ENCODE measurements at regions not wholly inside any gene's neighbourhood (a gene's known extent, or its start where the extent isn't known, plus 50 kb on each side); places are given as distances from the start of the nearest gene placed in this dataset.

- TF ChIP-seq GATA2 (CRISPR knock-in tag; IDR thresholded peaks at IDR 0.05), result no peak
- TF ChIP-seq POLR2A (conservative IDR thresholded peaks at IDR 0.05), result no peak
- TF ChIP-seq CTCF (IDR thresholded peaks at IDR 0.05 in 2 of 3, conservative IDR thresholded peaks at IDR 0.05 in 1 of 3; ENCODE audit: insufficient read depth in 2 of 3, low read depth in 1 of 3, low read length in 3 of 3), result no peak
- no peak for TF ChIP-seq PHB2 (IDR thresholded peaks at IDR 0.05; ENCODE audit: low read depth)
- no peak for TF ChIP-seq USF1 (CRISPR knock-in tag; IDR thresholded peaks at IDR 0.05)
- TF ChIP-seq KLF16 (IDR thresholded peaks at IDR 0.05), result no peak
- no peak for TF ChIP-seq ZNF76 (CRISPR knock-in tag; IDR thresholded peaks at IDR 0.05; ENCODE audit: borderline replicate concordance)
Measured at GRCh38 chr3:159538507-159538906, 450.1 kb upstream of the IL12A start.
